ENCODE measurements at regions not wholly inside any gene's neighbourhood (a gene's known extent, or its start where the extent isn't known, plus 50 kb on each side); places are given as distances from the start of the nearest gene placed in this dataset.

GRCh38 chr3:44066806-44067205 is 174.9 kb upstream of the TOPAZ1 start:
- Histone ChIP-seq H3K27me3 (replicated peaks; ENCODE audit: control insufficient read depth, insufficient read depth, low read length) (no peaks in the 10 kb centered on the region), H3K4me3 (ENCODE audit: low read depth, low read length) (no peak overlapping the region), H3K4me1 (no peaks in the 10 kb centered on the region), H3K9me3 (no peaks in the 10 kb centered on the region), H3K36me3 (ENCODE audit: control insufficient read depth, insufficient read depth, low read length) (no peaks in the 10 kb centered on the region)
- TF ChIP-seq, protein P1, sequence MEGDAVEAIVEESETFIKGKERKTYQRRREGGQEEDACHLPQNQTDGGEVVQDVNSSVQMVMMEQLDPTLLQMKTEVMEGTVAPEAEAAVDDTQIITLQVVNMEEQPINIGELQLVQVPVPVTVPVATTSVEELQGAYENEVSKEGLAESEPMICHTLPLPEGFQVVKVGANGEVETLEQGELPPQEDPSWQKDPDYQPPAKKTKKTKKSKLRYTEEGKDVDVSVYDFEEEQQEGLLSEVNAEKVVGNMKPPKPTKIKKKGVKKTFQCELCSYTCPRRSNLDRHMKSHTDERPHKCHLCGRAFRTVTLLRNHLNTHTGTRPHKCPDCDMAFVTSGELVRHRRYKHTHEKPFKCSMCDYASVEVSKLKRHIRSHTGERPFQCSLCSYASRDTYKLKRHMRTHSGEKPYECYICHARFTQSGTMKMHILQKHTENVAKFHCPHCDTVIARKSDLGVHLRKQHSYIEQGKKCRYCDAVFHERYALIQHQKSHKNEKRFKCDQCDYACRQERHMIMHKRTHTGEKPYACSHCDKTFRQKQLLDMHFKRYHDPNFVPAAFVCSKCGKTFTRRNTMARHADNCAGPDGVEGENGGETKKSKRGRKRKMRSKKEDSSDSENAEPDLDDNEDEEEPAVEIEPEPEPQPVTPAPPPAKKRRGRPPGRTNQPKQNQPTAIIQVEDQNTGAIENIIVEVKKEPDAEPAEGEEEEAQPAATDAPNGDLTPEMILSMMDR (IDR thresholded peaks at IDR 0.05; ENCODE audit: insufficient read depth in 1 of 2, low read depth in 1 of 2, low read length in 1 of 2, severe bottlenecking in 1 of 2, unreplicated experiment in 1 of 2), result no peak
- ChIA-PET POLR2A (no interaction called here), CTCF (no interaction called here)
- H3K27ac Mint-ChIP-seq (ENCODE audit: unreplicated experiment), result no peak overlapping the region
- H3K36me3 Mint-ChIP-seq (ENCODE audit: insufficient read depth, unreplicated experiment), result no peaks in the 10 kb centered on the region
- DNase-seq, result no peak
- no peak overlapping the region for H3K4me3 Mint-ChIP-seq (ENCODE audit: unreplicated experiment)
- BruUV-seq (replicated peaks), result no TSS peak
- no peaks in the 10 kb centered on the region for H3K4me1 Mint-ChIP-seq (ENCODE audit: low read depth, unreplicated experiment)
- intact Hi-C loops (cut with micrococcal nuclease; ENCODE audit: unreplicated experiment), result no loop called here
- peaks cover 10% of the 10 kb centered on the region for H3K27me3 Mint-ChIP-seq (ENCODE audit: insufficient read depth, unreplicated experiment)
- H3K9me3 Mint-ChIP-seq (ENCODE audit: unreplicated experiment), result no peaks in the 10 kb centered on the region

GRCh38 chr3:44067431-44067830 is 174.3 kb upstream of the TOPAZ1 start:
- Mint-ChIP-seq H3K36me3 (ENCODE audit: insufficient read depth, unreplicated experiment) (no peaks in the 10 kb centered on the region), H3K4me3 (ENCODE audit: unreplicated experiment) (no peak overlapping the region), H3K4me1 (ENCODE audit: low read depth, unreplicated experiment) (no peaks in the 10 kb centered on the region), H3K27me3 (ENCODE audit: insufficient read depth, unreplicated experiment) (peaks cover 6% of the 10 kb centered on the region), H3K9me3 (ENCODE audit: unreplicated experiment) (no peaks in the 10 kb centered on the region), H3K27ac (ENCODE audit: unreplicated experiment) (no peak overlapping the region)
- DNase-seq, result no peak
- Histone ChIP-seq H3K9me3 (no peaks in the 10 kb centered on the region), H3K4me3 (ENCODE audit: low read depth, low read length) (no peak overlapping the region), H3K36me3 (ENCODE audit: control insufficient read depth, insufficient read depth, low read length) (no peaks in the 10 kb centered on the region), H3K27me3 (replicated peaks; ENCODE audit: control insufficient read depth, insufficient read depth, low read length) (no peaks in the 10 kb centered on the region), H3K4me1 (no peaks in the 10 kb centered on the region)
- TF ChIP-seq, protein P1 (IDR thresholded peaks at IDR 0.05; ENCODE audit: insufficient read depth in 1 of 2, low read depth in 1 of 2, low read length in 1 of 2, severe bottlenecking in 1 of 2, unreplicated experiment in 1 of 2), result no peak
- BruUV-seq (replicated peaks), result no TSS peak
- POLR2A ChIA-PET, result no interaction called here
- intact Hi-C loops (cut with micrococcal nuclease; ENCODE audit: unreplicated experiment), result no loop called here
- CTCF ChIA-PET, result no interaction called here

- Mint-ChIP-seq H3K9me3 (ENCODE audit: unreplicated experiment) (no peaks in the 10 kb centered on the region), H3K27me3 (ENCODE audit: insufficient read depth, unreplicated experiment) (no peaks in the 10 kb centered on the region), H3K27ac (ENCODE audit: unreplicated experiment) (no peak overlapping the region), H3K36me3 (ENCODE audit: insufficient read depth, unreplicated experiment) (no peaks in the 10 kb centered on the region), H3K4me3 (ENCODE audit: unreplicated experiment) (no peak overlapping the region), H3K4me1 (ENCODE audit: low read depth, unreplicated experiment) (no peaks in the 10 kb centered on the region)
- BruUV-seq (replicated peaks), result no TSS peak
- POLR2A ChIA-PET, result no interaction called here
- Histone ChIP-seq H3K4me3 (ENCODE audit: low read depth, low read length) (no peak overlapping the region), H3K36me3 (ENCODE audit: control insufficient read depth, insufficient read depth, low read length) (no peaks in the 10 kb centered on the region), H3K9me3 (no peaks in the 10 kb centered on the region), H3K4me1 (no peaks in the 10 kb centered on the region), H3K27me3 (replicated peaks; ENCODE audit: control insufficient read depth, insufficient read depth, low read length) (no peaks in the 10 kb centered on the region)
- CTCF ChIA-PET, result no interaction called here
- DNase-seq, result no peak
- TF ChIP-seq, protein P1 (IDR thresholded peaks at IDR 0.05; ENCODE audit: insufficient read depth in 1 of 2, low read depth in 1 of 2, low read length in 1 of 2, severe bottlenecking in 1 of 2, unreplicated experiment in 1 of 2), result no peak
- intact Hi-C loops (cut with micrococcal nuclease; ENCODE audit: unreplicated experiment), result no loop called here
These were observed 172.9 kb upstream of the TOPAZ1 start for GRCh38 chr3:44068753-44069152.

Data from Caco-2 (cell line).